NT2/D1 (cell line): ENCODE measurements at regions not wholly inside any gene's neighbourhood (a gene's known extent, or its start where the extent isn't known, plus 50 kb on each side); places are given as distances from the start of the nearest gene placed in this dataset.

Experiments used
- DNase-seq: peaks from one replicate; pipeline ENCODE4 v3.0.0-alpha.2; 2011; ENCODE audit warnings: low read depth, low spot score
- H3K27me3 ChIP-seq: 2 replicates; pipeline ENCODE4 v1.6.0; 2011; ENCODE audit warnings: mild to moderate bottlenecking; ENCODE audit not compliant: insufficient read length, insufficient read depth
- H3K36me3 ChIP-seq: 2 replicates; pipeline ENCODE4 v1.6.1; 2011; ENCODE audit warnings: mild to moderate bottlenecking, low read length, mixed read lengths; ENCODE audit not compliant: insufficient read depth, insufficient read length
- H3K4me1 ChIP-seq: 2 replicates; pipeline ENCODE4 v1.5.1; 2011; ENCODE audit not compliant: insufficient read depth, insufficient read length
- H3K4me3 ChIP-seq: 2 replicates; pipeline ENCODE4 v1.5.1; 2011; ENCODE audit warnings: low read depth; ENCODE audit not compliant: insufficient read length
- H3K9ac ChIP-seq: 2 replicates; pipeline ENCODE4 v1.6.0; 2011; ENCODE audit warnings: low read depth; ENCODE audit not compliant: insufficient read length
- H3K9me3 ChIP-seq: 2 replicates; pipeline ENCODE4 v1.5.1; 2011; ENCODE audit warnings: mild to moderate bottlenecking, low read length; ENCODE audit not compliant: insufficient read depth
- SUZ12 ChIP-seq: IDR thresholded peaks from 2 replicates; pipeline ENCODE4 v1.6.1; 2011; ENCODE audit not compliant: insufficient read length, insufficient read depth; ENCODE audit errors: extremely low read depth
- YY1 ChIP-seq: IDR thresholded peaks from 2 replicates; pipeline ENCODE4 v1.6.1; 2011; ENCODE audit not compliant: insufficient read length, insufficient read depth
- ZNF274 ChIP-seq: IDR thresholded peaks from 2 replicates; pipeline ENCODE4 v1.6.1; 2011; ENCODE audit warnings: mild to moderate bottlenecking, low read depth, low read length

GRCh38 chr5:166980666-166981065 lies 1310.8 kb upstream of the WWC1 start:
- H3K36me3 ChIP-seq = no peaks in the 10 kb centered on the region
- H3K27me3 ChIP-seq = peaks cover 12% of the 10 kb centered on the region

GRCh38 chr5:166982226-166982625 lies 1309.2 kb upstream of the WWC1 start:
- Histone ChIP-seq H3K4me1 (no peaks in the 10 kb centered on the region), H3K9ac (no peak overlapping the region), H3K4me3 (no peak overlapping the region), H3K36me3 (no peaks in the 10 kb centered on the region), H3K27me3 (peaks cover 9% of the 10 kb centered on the region), H3K9me3 (no peaks in the 10 kb centered on the region)
- TF ChIP-seq YY1 (no peak), SUZ12 (no peak), ZNF274 (no peak)
- no peak for DNase-seq

More at GRCh38 chr5:166980666-166981065, 1310.8 kb upstream of the WWC1 start:
- Histone ChIP-seq H3K4me1 (no peaks in the 10 kb centered on the region), H3K4me3 (no peak overlapping the region), H3K9me3 (no peaks in the 10 kb centered on the region), H3K9ac (no peak overlapping the region)
- no peak for TF ChIP-seq ZNF274
- TF ChIP-seq YY1 = no peak
- TF ChIP-seq SUZ12 = no peak
- no peak for DNase-seq

GRCh38 chr5:166991601-166992000 lies 1299.8 kb upstream of the WWC1 start:
- Histone ChIP-seq H3K36me3 (no peaks in the 10 kb centered on the region), H3K4me3 (no peak overlapping the region), H3K9me3 (no peaks in the 10 kb centered on the region), H3K9ac (no peak overlapping the region), H3K4me1 (no peaks in the 10 kb centered on the region), H3K27me3 (no peaks in the 10 kb centered on the region)
- no peak for TF ChIP-seq YY1
- no peak for TF ChIP-seq ZNF274
- TF ChIP-seq SUZ12 = no peak
- DNase-seq = no peak

GRCh38 chr5:166992108-166992507 lies 1299.3 kb upstream of the WWC1 start:
- Histone ChIP-seq H3K9me3 (no peaks in the 10 kb centered on the region), H3K27me3 (no peaks in the 10 kb centered on the region), H3K4me3 (no peak overlapping the region), H3K4me1 (no peaks in the 10 kb centered on the region), H3K9ac (no peak overlapping the region), H3K36me3 (no peaks in the 10 kb centered on the region)
- DNase-seq = no peak
- TF ChIP-seq YY1 (no peak), SUZ12 (no peak), ZNF274 (no peak)

- H3K9me3 ChIP-seq = no peaks in the 10 kb centered on the region
- TF ChIP-seq SUZ12 (no peak), ZNF274 (no peak), YY1 (no peak)
- H3K4me3 ChIP-seq = no peak overlapping the region
Measured at GRCh38 chr5:166992874-166993722, 1298.3 kb upstream of the WWC1 start.

GRCh38 chr5:166994226-166994625 lies 1297.2 kb upstream of the WWC1 start:
- Histone ChIP-seq H3K9me3 (no peaks in the 10 kb centered on the region), H3K36me3 (no peaks in the 10 kb centered on the region), H3K4me1 (no peaks in the 10 kb centered on the region), H3K27me3 (no peaks in the 10 kb centered on the region), H3K4me3 (no peak overlapping the region), H3K9ac (no peak overlapping the region)
- no peak for DNase-seq
- TF ChIP-seq YY1 (no peak), ZNF274 (no peak), SUZ12 (no peak)

More at GRCh38 chr5:166992874-166993722, 1298.3 kb upstream of the WWC1 start:
- H3K27me3 ChIP-seq = no peaks in the 10 kb centered on the region
- H3K9ac ChIP-seq = no peak overlapping the region
- DNase-seq = no peak
- no peaks in the 10 kb centered on the region for H3K4me1 ChIP-seq
- H3K36me3 ChIP-seq = no peaks in the 10 kb centered on the region

GRCh38 chr5:167001246-167001645 lies 1290.2 kb upstream of the WWC1 start:
- Histone ChIP-seq H3K36me3 (no peaks in the 10 kb centered on the region), H3K4me1 (no peaks in the 10 kb centered on the region), H3K27me3 (no peaks in the 10 kb centered on the region), H3K9ac (no peak overlapping the region), H3K9me3 (no peaks in the 10 kb centered on the region), H3K4me3 (no peak overlapping the region)
- TF ChIP-seq SUZ12 (no peak), ZNF274 (no peak), YY1 (no peak)
- DNase-seq = no peak
